Mucosa of stomach (tissue), 1 donor: ENCODE measurements at regions not wholly inside any gene's neighbourhood (a gene's known extent, or its start where the extent isn't known, plus 50 kb on each side); places are given as distances from the start of the nearest gene placed in this dataset.
"Not testable (repeated sequence)": the region's sequence is repeated elsewhere in the genome, so short reads cannot be mapped to it uniquely, and the experiment has no call there.

ENCODE experiments used
- H3K27me3 ChIP-seq: one replicate; pipeline ENCODE4 v1.7.0; 2013; ENCODE audit warnings: mild to moderate bottlenecking, low read length; ENCODE audit not compliant: control insufficient read depth, insufficient read depth
- H3K36me3 ChIP-seq: one replicate; pipeline ENCODE4 v1.7.0; 2013; ENCODE audit warnings: low read length; ENCODE audit not compliant: control insufficient read depth, insufficient read depth
- H3K4me1 ChIP-seq: one replicate; pipeline ENCODE4 v1.7.0; 2013; ENCODE audit warnings: mild to moderate bottlenecking, low read length; ENCODE audit not compliant: control insufficient read depth, insufficient read depth
- H3K4me3 ChIP-seq: one replicate; pipeline ENCODE4 v1.7.0; 2013; ENCODE audit warnings: low read length
- H3K9ac ChIP-seq: one replicate; pipeline ENCODE4 v1.7.0; 2013; ENCODE audit warnings: mild to moderate bottlenecking, low read length, moderate library complexity
- H3K9me3 ChIP-seq: one replicate; pipeline ENCODE4 v1.7.0; 2013; ENCODE audit warnings: mild to moderate bottlenecking, low read length, moderate library complexity; ENCODE audit not compliant: control insufficient read depth
- donor health status: Pancreatic carcinoma.

GRCh38 chr6:140147825-140148814 is 773.7 kb upstream of the CITED2 start:
- not testable (repeated sequence) for H3K9ac ChIP-seq, H3K36me3 ChIP-seq, H3K9me3 ChIP-seq, H3K27me3 ChIP-seq, H3K4me3 ChIP-seq, H3K4me1 ChIP-seq

GRCh38 chr6:140140891-140141290 is 766.4 kb upstream of the CITED2 start:
- Histone ChIP-seq H3K9me3 (no peaks in the 10 kb centered on the region), H3K27me3 (no peaks in the 10 kb centered on the region), H3K4me3 (no peak overlapping the region), H3K9ac (no peak overlapping the region), H3K36me3 (no peaks in the 10 kb centered on the region), H3K4me1 (no peaks in the 10 kb centered on the region)

GRCh38 chr6:140138311-140139010 is 764.0 kb upstream of the CITED2 start:
- Histone ChIP-seq H3K9ac (no peak overlapping the region), H3K27me3 (no peaks in the 10 kb centered on the region), H3K4me3 (no peak overlapping the region), H3K9me3 (no peaks in the 10 kb centered on the region), H3K4me1 (no peaks in the 10 kb centered on the region), H3K36me3 (no peaks in the 10 kb centered on the region)

GRCh38 chr6:140134224-140134623 is 759.8 kb upstream of the CITED2 start:
- Histone ChIP-seq H3K4me3 (no peak overlapping the region), H3K27me3 (no peaks in the 10 kb centered on the region), H3K36me3 (no peaks in the 10 kb centered on the region), H3K4me1 (no peaks in the 10 kb centered on the region), H3K9me3 (no peaks in the 10 kb centered on the region), H3K9ac (no peak overlapping the region)

GRCh38 chr6:140130074-140130473 is 755.6 kb upstream of the CITED2 start:
- no peak overlapping the region for H3K4me3 ChIP-seq
- H3K4me1 ChIP-seq = no peaks in the 10 kb centered on the region
- H3K9ac ChIP-seq = no peak overlapping the region
- no peaks in the 10 kb centered on the region for H3K9me3 ChIP-seq
- no peaks in the 10 kb centered on the region for H3K36me3 ChIP-seq
- H3K27me3 ChIP-seq = no peaks in the 10 kb centered on the region

GRCh38 chr6:140124498-140124897 is 750.0 kb upstream of the CITED2 start:
- no peaks in the 10 kb centered on the region for H3K9me3 ChIP-seq
- no peak overlapping the region for H3K9ac ChIP-seq
- no peaks in the 10 kb centered on the region for H3K4me1 ChIP-seq

GRCh38 chr6:140108167-140108566 is 733.7 kb upstream of the CITED2 start:
- Histone ChIP-seq H3K9ac (no peak overlapping the region), H3K4me3 (no peak overlapping the region), H3K4me1 (no peaks in the 10 kb centered on the region), H3K9me3 (no peaks in the 10 kb centered on the region), H3K27me3 (no peaks in the 10 kb centered on the region), H3K36me3 (no peaks in the 10 kb centered on the region)

More at GRCh38 chr6:140124498-140124897, 750.0 kb upstream of the CITED2 start:
- no peaks in the 10 kb centered on the region for H3K27me3 ChIP-seq
- no peaks in the 10 kb centered on the region for H3K36me3 ChIP-seq
- no peak overlapping the region for H3K4me3 ChIP-seq

- Histone ChIP-seq H3K36me3 (no peaks in the 10 kb centered on the region), H3K4me1 (no peaks in the 10 kb centered on the region), H3K27me3 (no peaks in the 10 kb centered on the region)
Observed at GRCh38 chr6:140107216-140107615, 732.8 kb upstream of the CITED2 start.

GRCh38 chr6:140105857-140106256 is 731.4 kb upstream of the CITED2 start:
- Histone ChIP-seq H3K4me3 (no peak overlapping the region), H3K36me3 (no peaks in the 10 kb centered on the region), H3K27me3 (no peaks in the 10 kb centered on the region), H3K9ac (no peak overlapping the region), H3K4me1 (no peaks in the 10 kb centered on the region), H3K9me3 (no peaks in the 10 kb centered on the region)

More at GRCh38 chr6:140107216-140107615, 732.8 kb upstream of the CITED2 start:
- H3K9ac ChIP-seq = no peak overlapping the region
- no peaks in the 10 kb centered on the region for H3K9me3 ChIP-seq
- H3K4me3 ChIP-seq = no peak overlapping the region

- no peaks in the 10 kb centered on the region for H3K36me3 ChIP-seq
Observed at GRCh38 chr6:140105241-140105640, 730.8 kb upstream of the CITED2 start.

GRCh38 chr6:140101818-140102217 is 727.4 kb upstream of the CITED2 start:
- Histone ChIP-seq H3K4me3 (no peak overlapping the region), H3K9ac (no peak overlapping the region), H3K36me3 (no peaks in the 10 kb centered on the region), H3K9me3 (no peaks in the 10 kb centered on the region), H3K27me3 (no peaks in the 10 kb centered on the region), H3K4me1 (no peaks in the 10 kb centered on the region)

More at GRCh38 chr6:140105241-140105640, 730.8 kb upstream of the CITED2 start:
- H3K4me3 ChIP-seq = no peak overlapping the region
- no peaks in the 10 kb centered on the region for H3K4me1 ChIP-seq
- H3K9ac ChIP-seq = no peak overlapping the region
- no peaks in the 10 kb centered on the region for H3K27me3 ChIP-seq
- no peaks in the 10 kb centered on the region for H3K9me3 ChIP-seq

- Histone ChIP-seq H3K4me1 (no peaks in the 10 kb centered on the region), H3K9me3 (no peaks in the 10 kb centered on the region), H3K27me3 (no peaks in the 10 kb centered on the region), H3K9ac (no peak overlapping the region), H3K36me3 (no peaks in the 10 kb centered on the region), H3K4me3 (no peak overlapping the region)
Observed at GRCh38 chr6:140101367-140101766, 726.9 kb upstream of the CITED2 start.
